ENCODE measurements at regions not wholly inside any gene's neighbourhood (a gene's known extent, or its start where the extent isn't known, plus 50 kb on each side); places are given as distances from the start of the nearest gene placed in this dataset.

GRCh38 chr10:106410331-106410730, 754.2 kb downstream of the SORCS1 start:
- no peak for TF ChIP-seq CTCF (conservative IDR thresholded peaks at IDR 0.05; ENCODE audit: low read length)
- TF ChIP-seq EZH2phosphoT487 (IDR thresholded peaks at IDR 0.05; ENCODE audit: borderline replicate concordance, low read depth, low read length) = no peak
